HG03097 (cell line): ENCODE measurements at regions not wholly inside any gene's neighbourhood (a gene's known extent, or its start where the extent isn't known, plus 50 kb on each side); places are given as distances from the start of the nearest gene placed in this dataset.
"Not testable (repeated sequence)": the region's sequence is repeated elsewhere in the genome, so short reads cannot be mapped to it uniquely, and the experiment has no call there.

Source experiments
- ATAC-seq: cut with Tn5 transposase; IDR thresholded peaks from one replicate; pipeline ENCODE4 v1.9.1; 2021; ENCODE audit not compliant: unreplicated experiment, low FRiP score

DNA sequence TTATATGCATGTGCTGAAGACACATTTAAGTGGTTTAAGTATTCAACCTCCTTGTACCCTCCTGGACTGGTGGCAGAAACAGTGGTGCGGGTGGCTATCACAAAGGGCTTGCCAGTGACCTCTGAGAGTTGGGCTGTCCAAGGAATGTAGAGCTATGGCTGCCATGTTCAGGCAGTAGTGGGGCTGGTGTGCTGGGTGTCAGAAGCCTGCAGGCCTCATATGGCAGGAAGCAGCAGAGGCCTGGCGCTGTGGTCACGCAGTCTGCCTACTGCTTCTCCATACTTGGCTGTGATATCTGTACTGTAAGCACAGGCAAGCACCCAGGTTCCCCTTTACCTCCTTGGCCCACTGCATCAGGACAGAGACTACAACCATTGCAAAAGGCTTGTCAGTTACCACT, 870.0 kb downstream of the LRRIQ3 start:
- no peak for ATAC-seq

DNA sequence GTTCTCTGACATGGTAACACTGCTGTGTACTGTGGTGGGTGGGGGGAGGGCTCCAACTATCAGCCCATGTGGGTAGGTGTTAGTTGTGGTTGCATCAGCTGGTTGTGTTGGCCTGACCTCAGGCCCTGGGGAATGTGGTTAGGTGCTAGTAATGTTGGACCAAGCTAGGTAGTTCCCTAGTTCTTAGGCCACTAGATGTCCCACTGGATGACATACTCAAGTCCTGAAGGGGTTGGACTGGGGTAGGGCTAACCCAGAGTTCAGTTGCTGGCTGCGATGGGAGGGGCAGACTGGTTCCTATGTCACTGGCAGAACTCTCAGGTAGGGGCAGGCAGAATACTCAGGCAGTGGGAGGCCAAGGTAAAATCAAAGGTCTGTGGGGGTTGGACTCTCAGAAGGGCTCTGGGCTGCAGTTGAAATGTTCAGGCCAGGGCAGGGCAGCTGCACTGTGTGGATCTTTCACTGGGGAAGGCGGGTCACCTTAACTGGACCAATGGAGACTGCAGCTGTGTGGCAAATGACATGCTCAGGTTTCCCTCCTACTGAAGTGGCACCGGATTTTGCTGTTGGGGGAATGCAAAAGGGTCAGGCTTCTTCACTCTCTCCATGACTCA, 870.7 kb downstream of the LRRIQ3 start:
- no peak for ATAC-seq

DNA sequence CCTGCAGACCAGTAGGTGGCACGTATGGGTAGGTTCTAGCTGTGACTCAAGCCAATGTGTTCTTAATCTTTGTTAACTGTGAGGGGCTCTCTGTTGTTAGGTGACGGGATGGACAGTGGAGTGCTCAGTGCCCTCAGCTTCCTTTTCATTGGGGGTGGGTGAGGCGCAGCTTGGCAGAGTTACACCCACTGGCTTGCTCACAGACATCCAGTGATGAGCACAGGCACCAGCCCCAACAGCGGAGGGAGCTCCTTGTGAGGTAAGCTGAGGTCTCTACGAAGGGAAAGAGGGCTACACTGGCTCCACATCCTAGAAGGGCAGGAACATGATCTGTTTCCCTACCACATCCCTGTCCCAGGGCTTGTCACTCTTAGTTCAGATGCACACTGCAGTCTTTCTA, 871.3 kb downstream of the LRRIQ3 start:
- no peak for ATAC-seq

DNA sequence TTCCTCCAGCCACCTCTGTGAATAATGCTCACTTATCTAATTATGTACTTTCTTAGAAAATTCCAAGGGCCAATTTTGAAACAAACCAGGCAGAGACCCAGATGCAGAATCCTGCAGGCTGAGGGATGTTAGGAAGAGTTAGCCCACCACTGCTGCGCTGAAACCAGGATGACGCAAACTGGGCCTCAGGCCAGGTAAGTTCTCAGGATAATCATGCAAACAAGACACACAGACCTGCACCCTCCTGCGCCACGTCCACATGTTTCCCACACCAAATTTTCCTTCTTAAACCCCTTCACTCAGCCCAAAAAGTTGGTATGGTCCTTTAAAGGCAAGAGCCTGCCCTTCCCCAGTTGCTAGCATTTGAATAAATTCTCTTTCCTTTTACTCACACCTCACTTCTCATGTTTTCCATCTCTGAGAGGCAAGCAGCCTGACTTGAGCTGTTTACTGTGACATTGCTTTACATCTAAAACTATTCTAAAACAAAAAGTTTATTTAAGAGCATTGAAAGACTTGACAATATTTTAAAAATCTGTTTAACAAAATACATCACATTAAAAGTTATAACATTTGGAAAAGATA, 887.1 kb downstream of the LRRIQ3 start:
- ATAC-seq = no peak

DNA sequence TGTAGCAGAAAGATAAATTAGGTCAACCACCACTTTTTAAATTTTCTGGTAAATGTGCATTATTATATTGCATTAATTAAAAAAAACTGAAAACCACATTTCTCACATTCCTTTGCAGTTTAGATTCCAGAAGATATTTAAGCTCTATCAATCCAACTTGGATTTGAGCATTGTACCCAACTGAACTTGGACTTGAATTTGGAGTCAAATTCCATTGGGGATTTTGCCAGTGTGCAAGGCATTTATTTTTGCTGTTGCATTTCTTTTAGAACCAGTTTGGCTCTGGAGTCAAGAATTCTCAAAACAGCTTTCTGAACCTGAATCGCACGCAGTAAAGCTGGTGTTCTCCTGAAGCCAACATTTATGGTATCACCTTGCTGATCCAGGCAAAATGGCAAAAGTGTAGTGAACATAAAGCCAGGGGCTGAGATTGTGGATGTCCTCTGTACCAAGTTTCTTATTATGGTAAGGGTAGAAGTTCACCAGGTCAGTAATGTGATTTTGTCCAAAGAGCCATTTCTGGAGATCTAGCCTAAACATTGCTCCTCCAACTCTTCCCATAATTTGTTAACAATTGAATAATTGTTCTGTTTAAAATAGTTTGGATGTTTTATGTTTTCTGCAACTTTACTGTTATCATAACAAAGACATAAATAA, 890.9 kb downstream of the LRRIQ3 start:
- no peak for ATAC-seq

DNA sequence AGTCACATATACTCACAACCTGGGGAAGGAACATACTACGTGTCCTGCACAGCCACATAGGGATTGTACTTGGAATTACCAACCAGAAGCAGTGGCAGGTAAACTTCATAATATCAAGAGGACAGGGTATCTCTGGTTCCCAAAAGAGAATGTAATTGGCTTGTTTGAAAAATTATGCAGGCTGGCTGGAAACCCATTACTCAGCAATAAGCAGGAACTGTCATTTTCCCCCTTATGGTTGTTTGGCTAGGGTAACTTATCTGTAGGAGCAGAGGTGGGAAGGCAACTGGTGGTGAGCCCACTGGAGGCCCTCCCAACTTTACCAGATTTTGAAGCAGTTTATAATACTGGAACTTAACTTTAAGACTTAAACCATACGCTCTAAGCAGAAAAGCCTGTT, 924.1 kb downstream of the LRRIQ3 start:
- no peak for ATAC-seq

DNA sequence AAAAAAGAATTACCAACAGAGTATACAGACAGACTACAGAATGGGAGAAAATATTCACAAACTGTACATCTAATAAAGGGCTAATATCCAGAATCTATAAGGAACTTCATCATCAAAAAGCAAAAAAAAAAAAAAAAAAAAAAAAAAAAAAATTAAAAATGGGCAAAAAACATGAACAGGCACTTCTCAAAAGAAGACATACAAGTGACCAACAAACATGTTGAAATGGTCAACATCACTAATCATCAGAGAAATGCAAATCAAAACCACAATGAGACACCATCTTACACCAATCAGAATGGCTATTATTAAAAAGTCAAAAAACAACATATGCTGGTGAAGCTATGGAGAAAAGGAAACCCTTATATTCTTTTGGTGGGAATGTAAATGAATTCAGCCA, 952.8 kb downstream of the LRRIQ3 start:
- ATAC-seq = not testable (repeated sequence)

DNA sequence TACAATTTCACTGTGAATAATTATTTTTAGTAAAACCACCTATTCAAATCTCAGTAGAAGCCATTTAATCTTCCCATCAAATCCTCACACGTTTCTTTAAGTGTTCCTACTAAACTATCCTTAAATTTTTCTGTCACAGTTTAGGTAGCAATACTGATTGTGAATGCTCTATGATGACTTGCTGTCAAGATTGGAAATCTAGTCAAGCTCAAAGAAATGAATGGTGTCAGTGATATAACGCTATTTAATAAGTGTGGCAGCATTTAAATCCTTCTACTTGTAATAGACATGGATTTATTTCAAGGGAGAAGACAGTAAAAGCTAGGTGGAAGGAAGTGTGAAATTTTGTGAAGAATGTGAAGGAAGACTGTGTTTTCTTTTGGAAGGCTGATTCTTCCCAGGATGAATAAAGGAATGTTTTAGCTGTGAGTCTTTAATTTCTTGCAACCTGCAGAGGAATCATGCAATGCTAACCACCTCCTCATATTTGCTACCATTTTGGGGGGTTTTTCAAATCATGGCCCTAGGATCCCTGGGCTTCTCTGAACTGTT, 936.7 kb upstream of the NEGR1 start:
- ATAC-seq = no peak

DNA sequence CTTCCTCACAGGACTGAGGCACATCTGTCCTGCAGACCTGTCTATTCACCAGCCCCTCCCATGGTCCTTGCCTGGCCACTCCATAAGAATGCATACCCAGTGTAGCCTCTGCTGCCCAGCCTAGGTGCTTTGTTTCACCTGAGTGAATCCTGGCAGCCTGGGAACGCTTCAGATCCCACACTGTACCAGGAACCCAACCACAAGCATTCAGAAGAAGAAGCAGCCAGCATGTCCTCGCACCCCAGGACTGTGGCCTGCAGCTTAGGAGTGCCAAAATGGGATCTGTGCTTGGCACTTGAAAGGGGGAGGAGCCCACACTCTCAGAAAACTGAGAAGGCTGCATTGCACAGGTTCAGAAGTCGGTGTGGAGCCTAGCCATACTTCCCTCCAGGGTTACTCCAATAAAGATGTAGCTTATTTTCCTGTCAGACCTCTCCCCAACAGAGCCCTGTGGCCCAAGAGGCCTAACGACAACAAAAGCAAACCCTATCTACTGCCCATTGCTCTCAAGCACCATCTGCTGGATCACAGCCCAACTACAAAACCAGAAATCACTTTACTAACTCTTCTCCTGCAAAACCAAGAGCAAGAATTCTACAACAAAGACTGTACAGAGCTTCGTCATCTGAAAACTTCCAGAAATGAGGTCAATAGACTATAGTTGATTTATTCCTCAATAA, 923.1 kb upstream of the NEGR1 start:
- ATAC-seq = no peak

DNA sequence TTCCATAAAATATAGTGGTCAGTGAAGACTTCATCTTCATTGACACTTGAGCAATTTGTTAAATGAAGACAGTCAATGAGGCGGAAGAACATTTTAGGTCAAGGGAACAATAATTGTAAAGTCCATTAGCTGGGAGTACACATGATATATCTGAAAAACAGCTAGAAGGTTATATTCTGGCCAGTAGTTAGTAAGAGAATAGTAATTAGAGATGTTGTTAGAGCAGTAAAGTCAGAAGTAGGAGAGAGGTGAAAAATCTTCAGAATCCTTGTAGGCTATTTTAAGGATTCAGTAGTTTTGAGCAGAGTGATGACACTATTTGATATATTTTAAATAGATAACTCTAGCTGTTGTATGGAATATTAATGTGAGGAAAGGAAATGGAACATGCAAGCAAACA, 915.6 kb upstream of the NEGR1 start:
- no peak for ATAC-seq

DNA sequence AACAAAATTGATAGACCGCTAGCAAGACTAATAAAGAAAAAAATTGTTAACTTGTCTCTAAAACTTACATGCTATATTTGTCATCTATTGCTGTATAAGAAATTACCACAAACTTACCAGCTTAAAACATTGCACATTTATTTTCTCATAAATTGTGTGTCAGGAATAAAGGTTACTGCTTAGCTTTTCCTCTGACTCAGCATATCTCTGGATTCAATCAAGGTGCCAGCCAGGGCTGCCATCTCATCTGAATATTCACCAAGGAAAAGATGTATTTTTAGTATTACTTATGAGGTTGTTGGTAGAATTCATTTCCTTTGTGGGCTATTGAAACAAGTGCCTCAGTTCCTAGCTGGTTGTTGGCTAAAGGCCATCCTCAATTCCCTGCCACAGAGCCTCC, 912.6 kb upstream of the NEGR1 start:
- ATAC-seq = no peak

DNA sequence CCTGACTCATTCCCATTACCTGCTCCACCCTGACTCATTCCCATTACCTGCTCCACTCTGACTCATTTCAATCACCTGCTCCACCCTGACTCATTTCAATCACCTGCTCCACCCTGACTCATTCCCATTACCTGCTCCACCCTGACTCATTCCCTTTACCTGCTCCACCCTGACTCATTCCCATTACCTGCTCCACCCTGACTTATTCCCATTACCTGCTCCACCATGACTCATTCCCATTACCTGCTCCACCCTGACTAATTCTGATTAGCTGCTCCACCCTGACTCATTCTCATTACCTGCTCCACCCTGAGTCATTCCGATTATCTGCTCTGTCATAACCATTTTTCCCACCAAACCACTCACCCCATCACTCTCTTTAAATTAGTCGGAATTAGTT, 901.2 kb upstream of the NEGR1 start:
- not testable (repeated sequence) for ATAC-seq

DNA sequence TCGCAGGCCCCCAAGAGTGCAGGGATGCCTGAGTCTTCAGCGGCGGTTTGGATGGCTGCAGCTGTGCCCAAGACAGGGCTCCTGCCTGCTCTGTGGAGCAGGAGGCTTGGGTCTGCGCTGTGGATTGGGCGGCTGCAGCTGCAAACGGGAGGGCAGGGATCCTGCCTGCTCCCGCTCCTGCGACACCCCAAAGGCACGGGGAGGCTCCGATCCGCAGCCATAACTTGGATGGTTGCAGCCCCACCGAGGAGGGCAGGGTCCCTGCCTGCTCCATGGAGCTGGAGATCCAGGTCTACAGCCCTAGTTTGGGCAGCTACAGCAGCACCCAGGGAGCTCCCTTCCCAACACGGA, 898.8 kb upstream of the NEGR1 start:
- ATAC-seq = no peak

DNA sequence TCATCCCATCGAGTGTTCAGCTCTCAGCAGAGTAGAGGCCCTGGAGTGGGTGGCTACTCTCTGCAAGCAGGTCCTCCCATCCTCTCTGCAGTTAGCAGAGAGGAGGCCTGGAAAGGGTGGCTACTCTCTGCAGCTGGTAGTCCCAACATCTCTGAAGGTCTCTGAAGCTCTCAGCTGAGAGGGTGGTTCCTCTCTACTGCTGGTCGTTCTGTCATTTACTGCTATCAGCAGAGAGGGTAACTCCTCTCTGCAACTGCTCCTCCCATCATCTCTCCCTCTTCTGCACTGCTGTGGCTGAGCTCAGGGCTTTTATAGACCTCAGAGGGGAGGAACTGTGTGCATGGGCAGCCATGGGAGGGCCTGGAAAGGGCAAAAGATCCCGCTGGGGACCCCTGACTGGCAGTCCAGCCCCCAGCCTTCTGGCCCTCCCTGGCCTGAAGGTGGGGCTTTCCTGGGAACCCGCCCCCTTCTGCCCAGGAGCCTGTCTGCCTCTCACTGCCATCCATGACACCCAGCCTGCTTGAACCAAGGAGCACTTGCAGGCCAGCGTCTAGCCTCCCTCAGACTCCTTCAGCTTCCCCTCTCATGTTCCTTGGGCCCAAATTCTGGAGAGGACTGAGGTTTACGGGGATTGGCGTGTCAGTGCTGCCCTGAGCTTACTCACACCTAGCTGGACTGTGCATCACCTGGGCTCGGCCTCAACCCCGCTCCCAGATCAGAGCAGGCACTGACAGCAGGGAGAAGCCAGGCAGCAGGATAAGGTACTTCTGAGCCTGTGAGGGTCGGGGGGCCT, 898.3 kb upstream of the NEGR1 start:
- no peak for ATAC-seq

DNA sequence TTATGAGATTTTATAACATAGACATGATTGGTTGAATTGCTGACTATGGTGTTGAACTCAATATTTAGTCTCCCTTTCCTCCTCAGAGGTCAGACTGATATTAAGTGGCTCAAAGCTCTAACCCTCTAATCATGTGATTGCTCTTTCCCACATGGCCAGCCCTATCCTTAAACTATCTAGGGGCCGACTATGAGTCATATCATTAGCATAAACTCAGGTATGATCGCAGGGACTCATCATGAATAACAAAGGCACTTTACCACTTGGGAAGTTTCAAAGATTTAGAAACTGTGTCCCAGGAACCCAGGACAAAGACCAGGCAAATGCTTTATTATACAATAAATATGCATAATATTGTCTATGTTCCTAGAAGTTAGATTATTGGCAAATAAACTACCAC, 894.6 kb upstream of the NEGR1 start:
- ATAC-seq = no peak

DNA sequence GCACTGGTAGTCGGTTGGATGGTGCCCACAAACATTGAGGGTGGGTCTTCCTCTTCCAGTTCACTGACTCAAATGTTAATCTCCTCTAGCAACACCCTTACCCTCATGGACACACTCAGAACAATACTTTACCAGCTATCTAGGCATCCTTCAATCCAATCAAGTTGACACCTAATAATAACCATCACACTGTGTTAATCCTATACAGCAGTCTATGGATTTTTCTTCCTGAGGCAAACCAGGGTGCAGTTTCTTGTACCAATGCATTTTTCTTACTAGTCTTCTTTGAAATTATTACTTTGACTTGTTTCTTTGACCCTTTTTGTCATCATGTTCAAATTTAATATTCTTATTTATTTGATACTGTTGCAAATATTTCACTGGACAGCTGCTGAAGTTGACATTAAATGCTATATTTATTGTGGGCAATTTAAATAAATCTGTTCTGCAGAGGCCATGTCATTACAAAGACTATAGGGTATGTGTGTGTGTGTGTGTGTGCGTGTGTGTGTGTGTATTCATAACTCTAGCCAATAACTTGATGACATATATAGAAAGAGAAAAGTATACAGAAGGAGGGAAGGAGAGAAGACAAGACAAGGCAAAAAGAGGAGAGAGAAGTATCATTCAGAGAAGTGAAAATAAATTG, 884.8 kb upstream of the NEGR1 start:
- no peak for ATAC-seq

DNA sequence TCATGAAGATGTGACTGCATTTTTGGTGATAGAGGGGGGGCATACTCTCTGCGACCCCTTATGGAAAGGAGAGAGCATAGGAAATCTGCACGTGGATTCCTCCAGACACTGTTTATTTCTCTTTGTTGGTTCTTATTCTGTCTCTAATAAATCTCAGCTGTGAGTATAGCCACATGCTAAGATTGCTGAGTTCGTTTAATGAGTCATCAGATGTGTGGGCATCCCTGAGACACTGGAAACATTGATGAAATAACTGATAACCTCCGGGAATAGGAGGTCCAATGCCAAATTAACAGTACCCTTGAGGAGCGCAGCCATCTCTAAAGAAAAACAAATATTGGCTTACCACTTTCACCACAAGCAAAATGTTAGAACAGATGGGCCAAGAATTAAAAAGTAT, 880.2 kb upstream of the NEGR1 start:
- ATAC-seq = no peak

DNA sequence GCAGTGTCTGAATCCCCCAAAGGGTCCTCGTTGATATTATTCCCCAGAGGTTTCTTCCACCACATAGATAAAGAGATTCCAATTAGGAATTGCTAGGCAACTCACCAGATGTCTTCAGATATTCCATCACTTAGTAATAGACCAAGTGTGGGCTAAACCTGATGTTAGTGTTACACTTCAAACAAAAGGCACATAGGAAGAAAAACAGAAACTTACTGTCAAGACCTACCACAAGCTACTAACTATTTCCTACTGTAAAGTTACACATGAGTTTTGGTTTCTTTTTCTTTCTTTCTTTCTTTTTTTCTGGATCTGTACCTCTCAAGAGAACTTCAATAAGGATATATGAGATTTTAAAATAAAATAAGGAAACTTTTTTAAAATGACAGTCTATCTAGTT, 879.1 kb upstream of the NEGR1 start:
- no peak for ATAC-seq

DNA sequence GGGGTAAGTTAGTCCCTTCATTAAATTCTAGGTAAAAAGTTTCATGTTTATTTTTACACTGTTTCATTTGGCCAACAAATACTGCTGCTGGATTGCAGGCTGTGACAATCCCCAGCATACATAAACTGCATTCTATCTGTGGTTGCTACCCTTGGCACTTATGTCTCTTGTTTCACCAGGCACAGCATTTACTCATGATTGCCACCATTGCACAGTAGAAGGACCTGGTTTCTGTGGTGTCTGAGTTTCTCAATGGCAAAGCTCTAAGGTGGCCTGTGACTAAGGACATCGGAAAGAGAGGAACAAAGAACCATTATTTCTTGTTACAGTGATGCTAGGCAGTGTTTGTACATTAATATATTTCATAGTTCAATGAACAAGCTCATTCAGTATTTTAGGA, 878.4 kb upstream of the NEGR1 start:
- no peak for ATAC-seq

DNA sequence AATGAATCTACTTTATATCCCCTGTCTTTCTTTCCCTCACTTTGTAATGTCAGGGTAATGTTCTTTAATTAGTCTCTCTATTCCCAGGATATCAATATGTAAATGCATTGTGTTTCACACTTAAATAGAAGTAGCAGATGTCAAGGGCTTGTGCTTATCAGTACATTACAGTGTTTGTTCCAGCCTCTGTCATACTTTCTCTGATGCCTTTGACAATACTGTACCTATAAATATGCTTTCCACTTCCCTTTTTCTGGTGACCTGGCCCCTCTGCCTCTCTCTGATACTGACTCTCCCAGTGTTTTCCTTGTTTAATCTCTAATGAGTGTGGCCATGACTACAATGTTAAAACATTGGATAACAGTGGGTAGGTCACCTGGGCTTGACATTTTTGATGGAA, 862.0 kb upstream of the NEGR1 start:
- ATAC-seq = no peak
